Loucy (cell line): ENCODE measurements at regions not wholly inside any gene's neighbourhood (a gene's known extent, or its start where the extent isn't known, plus 50 kb on each side); places are given as distances from the start of the nearest gene placed in this dataset.

Experiments used
- H2AFZ ChIP-seq: fragments of 200-600 bp; sonication (generic); 2 replicates; pipeline ENCODE4 v1.6.0; 2016; ENCODE audit warnings: antibody characterized with exemption, mild to moderate bottlenecking, low read length, moderate library complexity
- H3F3A ChIP-seq: fragments of 200-600 bp; 2 replicates; pipeline ENCODE4 v1.6.0; 2016; ENCODE audit warnings: antibody characterized with exemption, low read depth, mild to moderate bottlenecking
- H3K27me3 ChIP-seq: fragments of 200-600 bp; sonication (generic); 2 replicates; pipeline ENCODE4 v1.6.1; 2014; ENCODE audit warnings: low read length, mild to moderate bottlenecking; ENCODE audit not compliant: insufficient read depth, poor library complexity, severe bottlenecking
- H3K36me3 ChIP-seq: fragments of 200-600 bp; sonication (generic); 2 replicates; pipeline ENCODE4 v1.6.1; 2016; ENCODE audit warnings: low read length; ENCODE audit not compliant: insufficient read depth
- H3K4me1 ChIP-seq: fragments of 200-600 bp; sonication (generic); 2 replicates; pipeline ENCODE4 v1.5.1; 2014; ENCODE audit warnings: low read length, mild to moderate bottlenecking; ENCODE audit not compliant: insufficient read depth, poor library complexity, severe bottlenecking
- H3K4me2 ChIP-seq: fragments of 200-600 bp; sonication (generic); 2 replicates; pipeline ENCODE4 v1.6.0; 2014; ENCODE audit warnings: antibody characterized with exemption, low read length, low read depth, mild to moderate bottlenecking; ENCODE audit not compliant: poor library complexity, severe bottlenecking
- H3K4me3 ChIP-seq: fragments of 200-600 bp; sonication (generic); 2 replicates; pipeline ENCODE4 v1.5.1; 2014; ENCODE audit warnings: low read length, mild to moderate bottlenecking, mixed read lengths; ENCODE audit not compliant: poor library complexity, severe bottlenecking
- H3K79me2 ChIP-seq: fragments of 200-600 bp; sonication (generic); 2 replicates; pipeline ENCODE4 v1.6.1; 2014; ENCODE audit warnings: low read length; ENCODE audit not compliant: insufficient read depth
- H3K9ac ChIP-seq: fragments of 200-600 bp; sonication (generic); 2 replicates; pipeline ENCODE4 v1.6.0; 2014; ENCODE audit warnings: mild to moderate bottlenecking, low read depth, low read length, moderate library complexity; ENCODE audit not compliant: poor library complexity, severe bottlenecking
- H3K9me2 ChIP-seq: fragments of 200-600 bp; sonication (generic); replicated peaks from 2 replicates; pipeline ENCODE4 v1.6.1; 2016; ENCODE audit warnings: low read depth, low read length, mixed read lengths
- H3K9me3 ChIP-seq: fragments of 200-600 bp; sonication (generic); 2 replicates; pipeline ENCODE4 v1.6.1; 2014; ENCODE audit warnings: mild to moderate bottlenecking, antibody characterized with exemption, low read length, low read depth; ENCODE audit not compliant: insufficient read depth
- H4K20me1 ChIP-seq: fragments of 200-600 bp; sonication (generic); 2 replicates; pipeline ENCODE4 v1.6.0; 2014; ENCODE audit warnings: antibody characterized with exemption, low read length, mild to moderate bottlenecking; ENCODE audit not compliant: insufficient read depth, poor library complexity, severe bottlenecking
- CTCF ChIP-seq: fragments of 200-600 bp; sonication (generic); conservative IDR thresholded peaks from 2 replicates; pipeline ENCODE4 v1.5.1; 2014; ENCODE audit warnings: mild to moderate bottlenecking, antibody characterized with exemption, low read length
- EZH2phosphoT487 ChIP-seq: fragments of 200-600 bp; IDR thresholded peaks from 2 replicates; pipeline ENCODE4 v1.6.1; 2018; ENCODE audit warnings: antibody characterized with exemption, mild to moderate bottlenecking, moderate library complexity, borderline replicate concordance

- no peaks in the 10 kb centered on the region for H4K20me1 ChIP-seq
- no peaks in the 10 kb centered on the region for H3K4me1 ChIP-seq
- no peak overlapping the region for H3K4me3 ChIP-seq
- no peak overlapping the region for H2AFZ ChIP-seq
- no peak for TF ChIP-seq CTCF
- no peak for TF ChIP-seq EZH2phosphoT487
- no peaks in the 10 kb centered on the region for H3F3A ChIP-seq
- H3K27me3 ChIP-seq: no peaks in the 10 kb centered on the region
- no peaks in the 10 kb centered on the region for H3K79me2 ChIP-seq
- H3K9me3 ChIP-seq: peaks cover 8% of the 10 kb centered on the region; the same call in 1 of the 2 replicates
- no peak overlapping the region for H3K9ac ChIP-seq
- H3K4me2 ChIP-seq: no peak overlapping the region
- no peaks in the 10 kb centered on the region for H3K36me3 ChIP-seq
- H3K9me2 ChIP-seq: no peaks in the 10 kb centered on the region
Measured at GRCh38 chr5:62155988-62156387, 150.0 kb upstream of the KIF2A start.

GRCh38 chr5:62167561-62168057, 138.4 kb upstream of the KIF2A start:
- TF ChIP-seq CTCF (no peak), EZH2phosphoT487 (no peak)
- no peaks in the 10 kb centered on the region for H3K79me2 ChIP-seq

GRCh38 chr5:62168506-62169281, 137.3 kb upstream of the KIF2A start:
- H3K4me2 ChIP-seq: no peak overlapping the region
- no peaks in the 10 kb centered on the region for H4K20me1 ChIP-seq
- H3K4me3 ChIP-seq: no peak overlapping the region
- H3K79me2 ChIP-seq: no peaks in the 10 kb centered on the region
- H2AFZ ChIP-seq: no peak overlapping the region
- no peaks in the 10 kb centered on the region for H3K27me3 ChIP-seq
- no peak for TF ChIP-seq EZH2phosphoT487
- no peak for TF ChIP-seq CTCF
- H3K9ac ChIP-seq: no peak overlapping the region
- no peaks in the 10 kb centered on the region for H3K36me3 ChIP-seq
- no peaks in the 10 kb centered on the region for H3K9me2 ChIP-seq
- H3K9me3 ChIP-seq: no peaks in the 10 kb centered on the region
- no peaks in the 10 kb centered on the region for H3F3A ChIP-seq
- H3K4me1 ChIP-seq: no peaks in the 10 kb centered on the region

More at GRCh38 chr5:62167561-62168057, 138.4 kb upstream of the KIF2A start:
- no peaks in the 10 kb centered on the region for H3F3A ChIP-seq
- no peaks in the 10 kb centered on the region for H4K20me1 ChIP-seq
- no peaks in the 10 kb centered on the region for H3K27me3 ChIP-seq
- no peaks in the 10 kb centered on the region for H3K36me3 ChIP-seq
- no peak overlapping the region for H3K4me2 ChIP-seq
- no peak overlapping the region for H3K4me3 ChIP-seq
- H3K4me1 ChIP-seq: no peaks in the 10 kb centered on the region
- H3K9me3 ChIP-seq: no peaks in the 10 kb centered on the region; the same call in 1 of the 2 replicates
- H3K9me2 ChIP-seq: no peaks in the 10 kb centered on the region
- no peak overlapping the region for H3K9ac ChIP-seq
- no peak overlapping the region for H2AFZ ChIP-seq
